H1 (cell line): ENCODE measurements at regions not wholly inside any gene's neighbourhood (a gene's known extent, or its start where the extent isn't known, plus 50 kb on each side); places are given as distances from the start of the nearest gene placed in this dataset.
A peak's percentile ranks its signal among the peaks of the same experiment; 100 is the strongest.

Experiments
- CTCF ChIP-seq, 3 experiments: IDR thresholded peaks; 1 replicate in 2 of 3; 2 replicates in 1 of 3; pipeline versions ENCODE4 v1.5.1 to v1.6.1; 2011; ENCODE audit warnings: low read length in 3 of 3, mild to moderate bottlenecking in 3 of 3, inconsistent platforms in 2 of 3, low read depth in 1 of 3, moderate library complexity in 1 of 3; ENCODE audit not compliant: insufficient read depth in 1 of 3; ENCODE audit errors: control extremely low read depth in 1 of 3
- POLR2A ChIP-seq, 2 experiments: IDR thresholded peaks; 1 replicate in 1 of 2; 2 replicates in 1 of 2; pipeline ENCODE4 v1.6.1; 2011; ENCODE audit warnings: low read depth in 2 of 2, low read length in 2 of 2, mild to moderate bottlenecking in 2 of 2; ENCODE audit errors: control extremely low read depth in 1 of 2
- POLR2AphosphoS5 ChIP-seq: IDR thresholded peaks from 2 replicates; pipeline ENCODE4 v1.6.1; 2011; ENCODE audit warnings: low read depth, low read length
- RFX5 ChIP-seq: IDR thresholded peaks from 2 replicates; pipeline ENCODE4 v1.6.1; 2011; ENCODE audit warnings: low read depth, low read length, improper control_type of control experiment, borderline replicate concordance

- TF ChIP-seq POLR2AphosphoS5 (no peak), POLR2A (IDR thresholded peaks at IDR 0.05; ENCODE audit: control extremely low read depth in 1 of 2, low read depth in 2 of 2, low read length in 2 of 2) (no peak), RFX5 (no peak), CTCF (IDR thresholded peaks at IDR 0.05; ENCODE audit: control extremely low read depth in 1 of 3, insufficient read depth in 1 of 3, low read depth in 1 of 3, low read length in 3 of 3) (peak in 2 of 3 experiments; percentile 63 to 71; a peak in 3 of 4 replicates)
Observed at GRCh38 chr14:30214461-30215090, 286.9 kb upstream of the PRKD1 start.
